CD4-positive, CD25-positive, alpha-beta regulatory T cell (primary cell): ENCODE measurements at regions not wholly inside any gene's neighbourhood (a gene's known extent, or its start where the extent isn't known, plus 50 kb on each side); places are given as distances from the start of the nearest gene placed in this dataset.

Source experiments
- ATAC-seq, 2 donors: fragments of 150-1000 bp; cut with Tn5 transposase; one replicate each; pipeline ENCODE4 v1.10.0; 2021; ENCODE audit warnings: low read depth in 2 of 2, moderate number of reproducible peaks in 2 of 2, moderate library complexity in 1 of 2
- DNase-seq, 3 donors: peaks; one replicate each; pipeline versions ENCODE4 v3.0.0 to v3.0.0-alpha.2; 2012 to 2022; ENCODE audit warnings: mixed read lengths in 1 of 3
- H3K27ac ChIP-seq: one replicate; pipeline ENCODE4 v1.7.0; 2013; ENCODE audit warnings: mild to moderate bottlenecking, low read length; ENCODE audit not compliant: insufficient read depth, poor library complexity, severe bottlenecking
- H3K27me3 ChIP-seq: one replicate; pipeline ENCODE4 v1.7.0; 2013; ENCODE audit warnings: low read length; ENCODE audit not compliant: control insufficient read depth, insufficient read depth
- H3K36me3 ChIP-seq: one replicate; pipeline ENCODE4 v1.7.0; 2013; ENCODE audit warnings: mild to moderate bottlenecking, low read length, moderate library complexity; ENCODE audit not compliant: control insufficient read depth, insufficient read depth
- H3K4me1 ChIP-seq: 2 replicates; pipeline ENCODE4 v1.7.0; 2013; ENCODE audit warnings: mild to moderate bottlenecking, low read length; ENCODE audit not compliant: insufficient read depth, control insufficient read depth, poor library complexity, severe bottlenecking
- H3K4me3 ChIP-seq: one replicate; pipeline ENCODE4 v1.7.0; 2013; ENCODE audit warnings: low read depth, mild to moderate bottlenecking, low read length, moderate library complexity
- H3K9me3 ChIP-seq, 2 experiments: 1 replicate in 1 of 2; 2 replicates in 1 of 2; pipeline ENCODE4 v1.7.0; 2013; ENCODE audit warnings: low read length in 2 of 2, mild to moderate bottlenecking in 1 of 2, moderate library complexity in 1 of 2; ENCODE audit not compliant: control insufficient read depth in 2 of 2
- H3K27ac Mint-ChIP-seq, 3 donors: one replicate each; pipeline ENCODE4 v1.8.0; 2020 to 2022; ENCODE audit warnings: mild to moderate bottlenecking in 3 of 3, mixed read lengths in 3 of 3, moderate library complexity in 2 of 3
- H3K27me3 Mint-ChIP-seq: one replicate; pipeline ENCODE4 v1.8.0; 2022; ENCODE audit warnings: mild to moderate bottlenecking, mixed read lengths
- H3K36me3 Mint-ChIP-seq: one replicate; pipeline ENCODE4 v1.8.0; 2020; ENCODE audit warnings: mixed read lengths
- H3K4me1 Mint-ChIP-seq, 4 donors: one replicate each; pipeline ENCODE4 v1.8.0; 2020 to 2022; ENCODE audit warnings: mixed read lengths in 4 of 4, mild to moderate bottlenecking in 1 of 4
- H3K4me3 Mint-ChIP-seq, 4 donors: one replicate each; pipeline ENCODE4 v1.8.0; 2020 to 2022; ENCODE audit warnings: mild to moderate bottlenecking in 4 of 4, mixed read lengths in 4 of 4, moderate library complexity in 3 of 4
- H3K9me3 Mint-ChIP-seq, 7 donors: one replicate each; pipeline ENCODE4 v1.8.0; 2020 to 2022; ENCODE audit warnings: mixed read lengths in 7 of 7, mild to moderate bottlenecking in 3 of 7, moderate library complexity in 2 of 7

DNA sequence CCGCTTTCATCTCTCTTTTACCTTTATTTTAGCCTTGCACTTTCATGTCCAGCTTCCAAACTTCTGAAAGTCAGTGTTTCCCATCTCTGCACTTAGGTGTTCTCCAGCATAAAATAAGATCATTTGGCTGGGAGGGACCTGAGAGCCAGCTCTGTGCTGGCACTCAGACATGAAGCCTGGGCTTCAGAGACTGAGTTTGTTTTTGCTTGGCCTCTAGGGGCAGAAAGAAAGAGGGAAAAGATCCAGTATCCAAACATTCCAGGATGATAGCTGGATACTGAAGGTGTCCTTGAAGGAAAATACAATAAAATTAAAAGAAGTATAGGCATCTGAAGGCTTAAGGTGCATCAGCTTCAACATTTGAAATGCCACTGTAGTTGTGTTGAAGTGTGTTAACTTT, 202.4 kb upstream of the ZIC3 start:
- Mint-ChIP-seq H3K4me1 (no peaks in the 10 kb centered on the region), H3K9me3 (peaks cover 0 to 2% (median 0%) of the 10 kb centered on the region in 7 donors), H3K4me3 (no peak overlapping the region), H3K36me3 (no peaks in the 10 kb centered on the region), H3K27ac (no peak overlapping the region), H3K27me3 (no peaks in the 10 kb centered on the region)
- Histone ChIP-seq H3K27me3 (no peaks in the 10 kb centered on the region), H3K27ac (no peak overlapping the region), H3K4me3 (no peak overlapping the region), H3K36me3 (no peaks in the 10 kb centered on the region), H3K4me1 (no peaks in the 10 kb centered on the region), H3K9me3 (no peaks in the 10 kb centered on the region)
- DNase-seq (no peak), ATAC-seq (no peak)

GRCh38 chrX:137362583-137362982, 203.3 kb upstream of the ZIC3 start:
- H3K27ac Mint-ChIP-seq: no peak overlapping the region

GRCh38 chrX:137354851-137355250, 211.1 kb upstream of the ZIC3 start:
- no peak overlapping the region for H3K27ac ChIP-seq
- Mint-ChIP-seq H3K4me1 (no peaks in the 10 kb centered on the region), H3K9me3 (peaks cover 0 to 2% (median 0%) of the 10 kb centered on the region in 7 donors), H3K27ac (no peak overlapping the region), H3K36me3 (no peaks in the 10 kb centered on the region), H3K27me3 (no peaks in the 10 kb centered on the region), H3K4me3 (no peak overlapping the region)
- H3K4me3 ChIP-seq: no peak overlapping the region
- no peaks in the 10 kb centered on the region for H3K36me3 ChIP-seq
- H3K4me1 ChIP-seq: no peaks in the 10 kb centered on the region
- no peaks in the 10 kb centered on the region for H3K9me3 ChIP-seq
- ATAC-seq (no peak), DNase-seq (no peak)
- H3K27me3 ChIP-seq: no peaks in the 10 kb centered on the region

More at GRCh38 chrX:137362583-137362982, 203.3 kb upstream of the ZIC3 start:
- H3K27me3 Mint-ChIP-seq: no peaks in the 10 kb centered on the region
- no peaks in the 10 kb centered on the region for H3K4me1 Mint-ChIP-seq
- H3K9me3 Mint-ChIP-seq: peaks cover 0 to 2% (median 0%) of the 10 kb centered on the region in 7 donors
- Histone ChIP-seq H3K4me3 (no peak overlapping the region), H3K4me1 (no peaks in the 10 kb centered on the region), H3K36me3 (no peaks in the 10 kb centered on the region), H3K27me3 (no peaks in the 10 kb centered on the region), H3K9me3 (no peaks in the 10 kb centered on the region), H3K27ac (no peak overlapping the region)
- no peak for ATAC-seq
- H3K36me3 Mint-ChIP-seq: no peaks in the 10 kb centered on the region
- no peak overlapping the region for H3K4me3 Mint-ChIP-seq
- no peak for DNase-seq

DNA sequence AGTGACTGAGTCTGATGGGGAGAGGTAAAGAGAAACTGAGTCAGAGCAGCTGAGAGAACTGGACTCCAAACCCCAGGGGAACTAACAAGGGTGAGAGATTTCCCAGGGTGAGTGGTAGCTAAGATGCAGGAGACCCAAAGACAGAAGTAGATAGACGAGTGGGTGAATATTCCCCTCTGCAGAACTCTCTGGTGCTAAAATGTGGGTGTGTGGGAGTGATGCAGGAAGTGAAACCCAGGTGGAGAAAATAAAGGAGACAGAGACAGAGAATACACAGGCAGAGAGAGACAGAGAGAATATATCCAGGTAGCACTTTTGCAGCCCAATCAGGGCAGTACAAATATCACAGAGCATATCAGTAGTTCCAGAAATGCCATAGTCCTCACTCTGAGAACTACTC, 212.5 kb upstream of the ZIC3 start:
- no peak overlapping the region for H3K27ac Mint-ChIP-seq
- H3K9me3 ChIP-seq: no peaks in the 10 kb centered on the region
- H3K9me3 Mint-ChIP-seq: no peaks in the 10 kb centered on the region
- no peak for ATAC-seq
- DNase-seq: no peak
- H3K27me3 Mint-ChIP-seq: no peaks in the 10 kb centered on the region
- H3K4me1 ChIP-seq: no peaks in the 10 kb centered on the region
- H3K36me3 ChIP-seq: no peaks in the 10 kb centered on the region
- H3K4me1 Mint-ChIP-seq: no peaks in the 10 kb centered on the region
- H3K27ac ChIP-seq: no peak overlapping the region
- H3K4me3 Mint-ChIP-seq: no peak overlapping the region
- no peaks in the 10 kb centered on the region for H3K27me3 ChIP-seq
- H3K4me3 ChIP-seq: no peak overlapping the region
- H3K36me3 Mint-ChIP-seq: no peaks in the 10 kb centered on the region

GRCh38 chrX:137352101-137352660, 213.7 kb upstream of the ZIC3 start:
- no peaks in the 10 kb centered on the region for H3K9me3 ChIP-seq
- Mint-ChIP-seq H3K9me3 (no peaks in the 10 kb centered on the region), H3K36me3 (no peaks in the 10 kb centered on the region), H3K27me3 (no peaks in the 10 kb centered on the region), H3K27ac (no peak overlapping the region), H3K4me3 (no peak overlapping the region), H3K4me1 (no peaks in the 10 kb centered on the region)
- no peak overlapping the region for H3K27ac ChIP-seq
- H3K27me3 ChIP-seq: no peaks in the 10 kb centered on the region
- H3K4me1 ChIP-seq: no peaks in the 10 kb centered on the region
- H3K4me3 ChIP-seq: no peak overlapping the region
- no peak for DNase-seq
- no peaks in the 10 kb centered on the region for H3K36me3 ChIP-seq
- ATAC-seq: no peak

DNA sequence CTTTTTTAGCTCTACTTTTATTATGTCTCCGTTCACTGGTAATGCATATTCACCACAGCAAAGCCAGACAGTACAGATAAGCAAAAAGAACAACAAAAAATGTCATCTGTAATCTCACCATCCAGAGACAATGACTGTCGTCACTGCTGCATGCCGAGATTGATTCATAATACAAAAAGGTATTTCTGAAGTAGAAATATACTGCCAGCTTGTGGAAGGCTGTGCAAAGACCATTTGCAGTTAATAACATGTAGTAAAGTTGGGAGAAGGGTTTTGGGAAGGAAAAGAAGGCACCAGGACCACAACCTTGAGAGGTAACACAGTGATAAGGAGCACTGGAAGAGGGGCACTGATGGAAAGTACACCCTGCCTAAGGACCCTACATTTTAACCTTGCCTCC, 223.0 kb upstream of the ZIC3 start:
- DNase-seq (no peak), ATAC-seq (no peak)
- H3K4me3 Mint-ChIP-seq: no peak overlapping the region
- H3K9me3 Mint-ChIP-seq: no peaks in the 10 kb centered on the region
- no peaks in the 10 kb centered on the region for H3K27me3 ChIP-seq
- H3K4me1 ChIP-seq: no peaks in the 10 kb centered on the region
- no peak overlapping the region for H3K4me3 ChIP-seq
- H3K27me3 Mint-ChIP-seq: no peaks in the 10 kb centered on the region
- no peaks in the 10 kb centered on the region for H3K36me3 Mint-ChIP-seq
- H3K36me3 ChIP-seq: no peaks in the 10 kb centered on the region
- H3K27ac ChIP-seq: no peak overlapping the region
- no peak overlapping the region for H3K27ac Mint-ChIP-seq
- no peaks in the 10 kb centered on the region for H3K4me1 Mint-ChIP-seq
- H3K9me3 ChIP-seq: no peaks in the 10 kb centered on the region

DNA sequence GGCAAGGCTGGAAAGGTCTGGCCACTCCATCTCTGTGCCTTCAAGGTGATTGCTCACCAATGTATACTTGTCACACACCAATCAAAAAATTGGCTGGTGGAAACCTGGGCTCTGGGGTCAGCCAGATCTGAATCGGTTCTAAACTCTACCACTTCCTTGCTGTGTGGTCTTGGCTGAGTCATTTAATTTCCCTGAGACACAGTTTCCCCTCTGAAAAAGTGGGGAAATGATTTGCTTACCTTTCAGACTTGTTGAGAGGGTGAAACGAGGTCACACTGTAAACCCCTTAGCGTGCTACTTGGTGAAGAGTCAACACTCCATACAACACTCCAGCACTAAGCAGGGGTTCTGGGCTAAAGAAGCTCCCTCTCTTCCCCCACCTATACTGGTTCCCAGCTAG, 252.3 kb upstream of the ZIC3 start:
- Histone ChIP-seq H3K27ac (no peak overlapping the region), H3K4me3 (no peak overlapping the region), H3K36me3 (no peaks in the 10 kb centered on the region), H3K9me3 (no peaks in the 10 kb centered on the region), H3K27me3 (no peaks in the 10 kb centered on the region), H3K4me1 (no peaks in the 10 kb centered on the region)
- Mint-ChIP-seq H3K27ac (no peak overlapping the region), H3K36me3 (no peaks in the 10 kb centered on the region), H3K9me3 (peaks cover 0 to 2% (median 0%) of the 10 kb centered on the region in 7 donors), H3K27me3 (no peaks in the 10 kb centered on the region), H3K4me3 (no peak overlapping the region), H3K4me1 (no peaks in the 10 kb centered on the region)
- DNase-seq: peak in 1 of 3 donors; percentile 8
- no peak for ATAC-seq

DNA sequence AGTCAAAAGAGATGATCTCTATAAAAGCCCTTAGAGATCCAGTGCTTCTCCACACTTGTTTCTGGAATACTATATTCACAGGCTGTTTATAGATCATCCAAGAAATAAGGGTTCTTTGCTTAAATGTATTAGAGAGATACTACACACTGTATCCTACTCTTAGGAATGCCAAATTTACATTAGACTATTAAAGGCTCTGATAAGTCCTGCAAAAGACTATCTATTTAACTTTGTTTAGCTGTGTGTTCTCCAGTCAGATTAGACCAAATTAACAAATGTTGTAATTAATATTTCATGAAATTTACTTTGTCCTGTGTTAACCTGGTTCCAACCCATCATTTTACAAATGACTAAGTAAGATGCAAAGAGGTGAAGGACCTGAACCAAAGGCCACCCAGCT, 260.5 kb upstream of the ZIC3 start:
- DNase-seq (no peak), ATAC-seq (no peak)
- no peaks in the 10 kb centered on the region for H3K4me1 ChIP-seq
- no peak overlapping the region for H3K4me3 Mint-ChIP-seq
- H3K27ac Mint-ChIP-seq: no peak overlapping the region
- H3K9me3 ChIP-seq: no peaks in the 10 kb centered on the region
- H3K36me3 Mint-ChIP-seq: no peaks in the 10 kb centered on the region
- H3K4me3 ChIP-seq: no peak overlapping the region
- peaks cover 0 to 4% (median 0%) of the 10 kb centered on the region in 7 donors for H3K9me3 Mint-ChIP-seq
- H3K27me3 Mint-ChIP-seq: no peaks in the 10 kb centered on the region
- no peaks in the 10 kb centered on the region for H3K4me1 Mint-ChIP-seq
- no peaks in the 10 kb centered on the region for H3K36me3 ChIP-seq
- H3K27me3 ChIP-seq: no peaks in the 10 kb centered on the region
- H3K27ac ChIP-seq: no peak overlapping the region
